HepG2 (cell line): ENCODE measurements at regions not wholly inside any gene's neighbourhood (a gene's known extent, or its start where the extent isn't known, plus 50 kb on each side); places are given as distances from the start of the nearest gene placed in this dataset.

Experiments used
- ATAC-seq: fragments of 200-7000 bp; cut with Tn5 transposase; 3 replicates; pipeline ENCODE4 v1.9.1; 2020; ENCODE audit warnings: mild to moderate bottlenecking, moderate library complexity
- BruUV-seq: library from RNA; stranded (reverse); fragments of 400-500 nt; replicated peaks from 2 replicates; lab custom pipeline; 2021; lab: Mats Ljungman, UMichigan
- CTCF ChIA-PET: fragments of 300-600 bp; formaldehyde crosslinking; extraction: SDS; loops from one replicate; lab custom pipeline; 2021; ENCODE audit warnings: low total read pairs, inconsistent platforms, low intra/inter-chr PET ratio; lab: Yijun Ruan, JAX
- POLR2A ChIA-PET: fragments of 350-600 bp; sonication (Branson Sonifier 250); formaldehyde crosslinking; loops from one replicate; lab custom pipeline; 2020; ENCODE audit warnings: antibody characterized with exemption, inconsistent platforms; lab: Yijun Ruan, JAX
- DNase-seq: peaks from one replicate; pipeline ENCODE4 v3.0.0-alpha.2; 2015; ENCODE audit warnings: low spot score
- FAIRE-seq: peaks from 3 replicates; lab custom pipeline; 2011; peaks lifted over from hg19 to GRCh38; lab: Jason Lieb, UNC
- H2AFZ ChIP-seq: one replicate; pipeline ENCODE4 v1.6.1; 2011; ENCODE audit warnings: low read length, inconsistent platforms
- H3K27ac ChIP-seq: fragments of 300-600 bp; 3 replicates; pipeline ENCODE4 v1.8.0; 2011; ENCODE audit warnings: mixed run types, mild to moderate bottlenecking, mixed read lengths, low read length, inconsistent platforms; ENCODE audit not compliant: insufficient read depth; ENCODE audit errors: extremely low read length
- H3K27me3 ChIP-seq, 2 experiments: fragments of 200-600 bp in 1 of 2; 2 replicates in 1 of 2; 3 replicates in 1 of 2; pipeline versions ENCODE4 v1.6.0 to v1.8.0; 2011; ENCODE audit warnings: low read length in 2 of 2, mild to moderate bottlenecking in 2 of 2, moderate library complexity in 2 of 2, inconsistent platforms in 1 of 2; ENCODE audit not compliant: insufficient read depth in 2 of 2, control insufficient read depth in 1 of 2
- H3K36me3 ChIP-seq, 2 experiments: fragments of 200-600 bp in 1 of 2; replicated peaks in 1 of 2; 2 replicates in 1 of 2; 3 replicates in 1 of 2; pipeline versions ENCODE4 v1.5.1 to v1.8.0; 2011; ENCODE audit warnings: low read length in 2 of 2, inconsistent platforms in 1 of 2; ENCODE audit not compliant: insufficient read depth in 2 of 2, control insufficient read depth in 1 of 2
- H3K4me1 ChIP-seq: 2 replicates; pipeline ENCODE4 v1.5.1; 2012; ENCODE audit warnings: low read length, inconsistent platforms; ENCODE audit not compliant: insufficient read depth
- H3K4me2 ChIP-seq: 2 replicates; pipeline ENCODE4 v1.6.0; 2011; ENCODE audit warnings: low read depth, low read length, inconsistent platforms
- H3K4me3 ChIP-seq, 3 experiments: fragments of 200-600 bp in 1 of 3; sonication (generic), shearing (Covaris generic) in 1 of 3; replicated peaks in 1 of 3; 2 replicates each; pipeline ENCODE4 v1.5.1; 2011 to 2016; ENCODE audit warnings: low read length in 3 of 3, inconsistent platforms in 2 of 3, low read depth in 2 of 3, mild to moderate bottlenecking in 2 of 3, control low read depth in 1 of 3, mixed read lengths in 1 of 3; ENCODE audit not compliant: insufficient read depth in 1 of 3
- H3K79me2 ChIP-seq: one replicate; pipeline ENCODE4 v1.6.1; 2011; ENCODE audit warnings: low read length, inconsistent platforms; ENCODE audit not compliant: insufficient read depth
- H3K9ac ChIP-seq: 2 replicates; pipeline ENCODE4 v1.6.0; 2011; ENCODE audit warnings: mild to moderate bottlenecking, low read depth, low read length, inconsistent platforms; ENCODE audit not compliant: insufficient read depth
- H3K9me3 ChIP-seq: 2 replicates; pipeline ENCODE4 v1.5.1; 2012; ENCODE audit warnings: mild to moderate bottlenecking, low read length
- H4K20me1 ChIP-seq: 2 replicates; pipeline ENCODE4 v1.6.0; 2011; ENCODE audit warnings: inconsistent platforms, mild to moderate bottlenecking, low read length, moderate library complexity; ENCODE audit not compliant: insufficient read depth
- AHDC1 ChIP-seq: sonication (generic); formaldehyde crosslinking; IDR thresholded peaks from 2 replicates; pipeline ENCODE4 v1.5.1; 2020; ENCODE audit warnings: mild to moderate bottlenecking, missing genetic modification reagents, borderline replicate concordance
- CAMTA2 ChIP-seq: sonication (generic); formaldehyde crosslinking; IDR thresholded peaks from 2 replicates; pipeline ENCODE4 v1.4.0; 2020; ENCODE audit warnings: mild to moderate bottlenecking, missing genetic modification reagents, borderline replicate concordance
- HES4 ChIP-seq: sonication (generic); formaldehyde crosslinking; IDR thresholded peaks from 2 replicates; pipeline ENCODE4 v1.9.0; 2021; ENCODE audit warnings: mild to moderate bottlenecking, missing genetic modification reagents, borderline replicate concordance
- HMG20A ChIP-seq: IDR thresholded peaks from 2 replicates; pipeline ENCODE4 v1.6.1; 2016; ENCODE audit warnings: borderline replicate concordance
- HNRNPUL1 ChIP-seq: fragments of 200-400 bp; formaldehyde crosslinking; IDR thresholded peaks from 2 replicates; pipeline ENCODE4 v1.6.1; 2017; ENCODE audit warnings: low read depth, mild to moderate bottlenecking, low read length, moderate library complexity
- HOXA5 ChIP-seq: sonication (generic); formaldehyde crosslinking; IDR thresholded peaks from 2 replicates; pipeline ENCODE4 v1.4.0; 2020; ENCODE audit warnings: missing genetic modification reagents
- KMT2A ChIP-seq: sonication (generic); formaldehyde crosslinking; IDR thresholded peaks from 2 replicates; pipeline ENCODE4 v1.4.0; 2020; ENCODE audit warnings: missing genetic modification reagents
- MED8 ChIP-seq: sonication (generic); formaldehyde crosslinking; IDR thresholded peaks from 2 replicates; pipeline ENCODE4 v1.8.1; 2023; ENCODE audit warnings: mild to moderate bottlenecking, missing genetic modification reagents; ENCODE audit not compliant: insufficient replicate concordance
- NPAS2 ChIP-seq: sonication (generic); formaldehyde crosslinking; IDR thresholded peaks from 2 replicates; pipeline ENCODE4 v1.8.0; 2022; ENCODE audit warnings: mild to moderate bottlenecking, missing genetic modification reagents, borderline replicate concordance
- SRSF4 ChIP-seq: fragments of 200-400 bp; formaldehyde crosslinking; IDR thresholded peaks from one replicate; pipeline ENCODE4 v1.6.1; 2018; ENCODE audit warnings: mild to moderate bottlenecking, low read depth, low read length, moderate library complexity; ENCODE audit not compliant: poor library complexity, severe bottlenecking
- ZNF253 ChIP-seq: sonication (generic); formaldehyde crosslinking; IDR thresholded peaks from 2 replicates; pipeline ENCODE4 v1.8.0; 2022; ENCODE audit warnings: mild to moderate bottlenecking, missing genetic modification reagents, borderline replicate concordance
- ZNF589 ChIP-seq: sonication (generic); formaldehyde crosslinking; conservative IDR thresholded peaks from 2 replicates; pipeline ENCODE4 v1.8.0; 2022; ENCODE audit warnings: mild to moderate bottlenecking, moderate library complexity, missing genetic modification reagents
- ZNF660 ChIP-seq: sonication (generic); formaldehyde crosslinking; IDR thresholded peaks from 2 replicates; pipeline ENCODE4 v1.5.1; 2020; ENCODE audit warnings: mild to moderate bottlenecking, low read depth, missing genetic modification reagents, borderline replicate concordance
- ZNF766 ChIP-seq: sonication (generic); formaldehyde crosslinking; IDR thresholded peaks from 2 replicates; pipeline ENCODE4 v1.5.0; 2020; ENCODE audit warnings: missing genetic modification reagents, borderline replicate concordance
- ZSCAN12 ChIP-seq: sonication (generic); formaldehyde crosslinking; IDR thresholded peaks from 2 replicates; pipeline ENCODE4 v1.9.0; 2021; ENCODE audit warnings: mild to moderate bottlenecking, missing genetic modification reagents
- WGBS: methylation state at CpG from one replicate; pipeline ENCODE4 v1.1.6; 2017; ENCODE audit warnings: low lambda C conversion rate; 5-methylcytosine and 5-hydroxymethylcytosine counted together
- in situ Hi-C: cut with HindIII; loops from 2 replicates; pipeline ENCODE4 v1.10.0; 2017; ENCODE audit warnings: low pct_unique_long_range_greater_than_20kb; ENCODE audit not compliant: extremely low pct_ligation_motif_present
- intact Hi-C: fragments of 100-400 bp; cut with micrococcal nuclease; formaldehyde crosslinking; loops from one replicate; pipeline ENCODE4 v1.10.0; 2022; ENCODE audit not compliant: unreplicated experiment
- TF ChIP-seq, protein P1 (sequence below): sonication (generic); formaldehyde crosslinking; IDR thresholded peaks from 2 replicates; pipeline ENCODE4 v1.5.0; 2020; ENCODE audit warnings: mild to moderate bottlenecking, missing genetic modification reagents, borderline replicate concordance

GRCh38 chr9:82130331-82131042, 141.9 kb downstream of the SPATA31D1 start (continued):
- TF ChIP-seq HNRNPUL1 = no peak
- no peak for TF ChIP-seq ZNF660 (CRISPR knock-in tag)
- no peak for TF ChIP-seq AHDC1 (CRISPR knock-in tag)
- no peak for TF ChIP-seq MED8 (CRISPR knock-in tag)
- no peak for TF ChIP-seq ZNF589 (CRISPR knock-in tag)

GRCh38 chr9:82131072-82131471, 142.5 kb downstream of the SPATA31D1 start:
- intact Hi-C loops = no loop called here
- H3K4me2 ChIP-seq = no peak overlapping the region
- no peaks in the 10 kb centered on the region for H3K36me3 ChIP-seq
- no peaks in the 10 kb centered on the region for H3K79me2 ChIP-seq
- WGBS = 67% methylated on average over 1 of the region's 9 CpGs
- DNase-seq (no peak), ATAC-seq (no peak), FAIRE-seq (no peak)
- H3K4me3 ChIP-seq = no peak overlapping the region
- no peaks in the 10 kb centered on the region for H3K4me1 ChIP-seq
- no peaks in the 10 kb centered on the region for H4K20me1 ChIP-seq
- no peak overlapping the region for H3K9ac ChIP-seq
- no peak overlapping the region for H3K27ac ChIP-seq
- ChIA-PET CTCF (no interaction called here), POLR2A (no interaction called here)
- H3K27me3 ChIP-seq = no peaks in the 10 kb centered on the region
- in situ Hi-C loops = no loop called here
- no TSS peak for BruUV-seq
- no peak overlapping the region for H2AFZ ChIP-seq
- no peaks in the 10 kb centered on the region for H3K9me3 ChIP-seq
- TF ChIP-seq CAMTA2 (CRISPR knock-in tag) (no peak), HMG20A (CRISPR knock-in tag) (no peak), SRSF4 (no peak), ZNF253 (CRISPR knock-in tag) (no peak), ZNF766 (no peak), HES4 (CRISPR knock-in tag) (no peak), KMT2A (CRISPR knock-in tag) (no peak), NPAS2 (CRISPR knock-in tag) (no peak), HOXA5 (CRISPR knock-in tag) (no peak), ZSCAN12 (CRISPR knock-in tag) (no peak)
- TF ChIP-seq, protein P1, sequence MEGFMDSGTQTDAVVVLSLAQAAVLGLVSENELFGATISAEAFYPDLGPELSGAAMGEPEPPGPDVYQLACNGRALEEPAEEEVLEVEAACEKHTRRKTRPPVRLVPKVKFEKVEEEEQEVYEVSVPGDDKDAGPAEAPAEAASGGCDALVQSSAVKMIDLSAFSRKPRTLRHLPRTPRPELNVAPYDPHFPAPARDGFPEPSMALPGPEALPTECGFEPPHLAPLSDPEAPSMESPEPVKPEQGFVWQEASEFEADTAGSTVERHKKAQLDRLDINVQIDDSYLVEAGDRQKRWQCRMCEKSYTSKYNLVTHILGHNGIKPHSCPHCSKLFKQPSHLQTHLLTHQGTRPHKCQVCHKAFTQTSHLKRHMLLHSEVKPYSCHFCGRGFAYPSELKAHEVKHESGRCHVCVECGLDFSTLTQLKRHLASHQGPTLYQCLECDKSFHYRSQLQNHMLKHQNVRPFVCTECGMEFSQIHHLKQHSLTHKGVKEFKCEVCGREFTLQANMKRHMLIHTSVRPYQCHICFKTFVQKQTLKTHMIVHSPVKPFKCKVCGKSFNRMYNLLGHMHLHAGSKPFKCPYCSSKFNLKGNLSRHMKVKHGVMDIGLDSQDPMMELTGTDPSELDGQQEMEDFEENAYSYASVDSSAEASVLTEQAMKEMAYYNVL (CRISPR knock-in tag) = no peak
